ENCODE measurements at regions not wholly inside any gene's neighbourhood (a gene's known extent, or its start where the extent isn't known, plus 50 kb on each side); places are given as distances from the start of the nearest gene placed in this dataset.

DNA sequence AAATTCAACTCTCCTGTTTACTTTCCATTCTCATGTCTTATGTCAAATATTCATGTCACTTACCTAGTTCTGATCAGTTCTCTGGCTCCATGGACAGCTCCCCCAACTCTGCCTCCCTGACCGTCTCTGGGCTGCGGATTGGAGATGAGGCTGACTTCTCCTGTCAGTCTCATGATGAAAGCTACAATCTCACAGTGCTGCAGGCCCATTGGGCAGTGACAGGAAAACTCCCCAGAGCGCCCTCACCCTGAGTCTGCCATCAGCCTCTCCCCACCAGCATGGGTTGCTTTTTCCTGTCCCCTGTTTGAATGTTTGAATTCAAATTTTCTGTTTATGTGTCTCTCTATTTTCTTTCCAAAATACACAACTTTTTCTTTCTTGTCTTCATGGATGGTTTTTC is 63.8 kb upstream of the TOP3B start:
- no peaks in the 10 kb centered on the region for H3K4me1 ChIP-seq
- TF ChIP-seq, protein P1, sequence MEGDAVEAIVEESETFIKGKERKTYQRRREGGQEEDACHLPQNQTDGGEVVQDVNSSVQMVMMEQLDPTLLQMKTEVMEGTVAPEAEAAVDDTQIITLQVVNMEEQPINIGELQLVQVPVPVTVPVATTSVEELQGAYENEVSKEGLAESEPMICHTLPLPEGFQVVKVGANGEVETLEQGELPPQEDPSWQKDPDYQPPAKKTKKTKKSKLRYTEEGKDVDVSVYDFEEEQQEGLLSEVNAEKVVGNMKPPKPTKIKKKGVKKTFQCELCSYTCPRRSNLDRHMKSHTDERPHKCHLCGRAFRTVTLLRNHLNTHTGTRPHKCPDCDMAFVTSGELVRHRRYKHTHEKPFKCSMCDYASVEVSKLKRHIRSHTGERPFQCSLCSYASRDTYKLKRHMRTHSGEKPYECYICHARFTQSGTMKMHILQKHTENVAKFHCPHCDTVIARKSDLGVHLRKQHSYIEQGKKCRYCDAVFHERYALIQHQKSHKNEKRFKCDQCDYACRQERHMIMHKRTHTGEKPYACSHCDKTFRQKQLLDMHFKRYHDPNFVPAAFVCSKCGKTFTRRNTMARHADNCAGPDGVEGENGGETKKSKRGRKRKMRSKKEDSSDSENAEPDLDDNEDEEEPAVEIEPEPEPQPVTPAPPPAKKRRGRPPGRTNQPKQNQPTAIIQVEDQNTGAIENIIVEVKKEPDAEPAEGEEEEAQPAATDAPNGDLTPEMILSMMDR (IDR thresholded peaks at IDR 0.05) = no peak
- H3K9me3 ChIP-seq = no peaks in the 10 kb centered on the region
- intact Hi-C loops (cut with DNase I) = no loop called here
- no peak overlapping the region for H3K4me3 ChIP-seq
- DNase-seq = no peak
- H3K27ac ChIP-seq = no peak overlapping the region
- H3K9ac ChIP-seq (ENCODE audit: low read depth in 2 of 2, low read length in 2 of 2) = no peak overlapping the region
- H3K27me3 ChIP-seq = no peaks in the 10 kb centered on the region
- no peaks in the 10 kb centered on the region for H3K36me3 ChIP-seq

DNA sequence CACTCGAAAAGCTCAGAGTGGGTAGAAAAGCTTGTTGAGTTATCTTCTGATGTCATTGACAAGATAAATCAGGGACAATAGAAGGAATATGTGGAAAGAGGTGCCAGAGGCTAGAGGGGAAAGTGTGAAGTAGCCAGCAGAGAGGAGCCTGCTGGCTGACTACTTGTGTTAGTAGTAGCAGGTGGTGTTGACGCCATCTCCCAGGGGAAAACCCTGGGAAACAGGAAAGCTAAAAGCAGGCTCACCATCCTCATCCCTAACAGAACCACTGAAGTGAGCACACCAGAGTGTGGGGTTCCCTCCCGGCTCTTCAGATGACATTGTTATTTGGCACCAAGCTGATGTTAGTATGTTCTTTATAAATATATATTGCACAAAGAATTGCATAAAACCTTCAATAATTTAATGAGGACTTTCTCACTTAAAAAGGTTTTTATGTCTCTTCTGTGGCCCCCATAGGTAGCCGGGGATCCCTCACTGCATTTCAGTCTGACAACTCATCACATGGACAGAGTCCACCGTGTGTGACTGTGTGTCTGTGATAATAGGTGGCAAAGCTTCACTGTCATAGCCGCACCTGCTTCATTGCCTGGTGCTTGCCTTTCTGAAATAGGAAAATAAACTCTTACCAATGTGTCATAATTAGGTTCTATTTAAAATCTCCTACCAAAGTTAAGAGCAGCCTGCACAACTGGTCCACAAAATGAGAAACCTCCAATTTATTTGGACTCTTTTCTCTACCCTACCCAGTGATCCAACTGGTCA is 63.2 kb upstream of the TOP3B start:
- no peak overlapping the region for H3K27ac ChIP-seq
- H3K36me3 ChIP-seq = no peaks in the 10 kb centered on the region
- no peaks in the 10 kb centered on the region for H3K4me1 ChIP-seq
- TF ChIP-seq, protein P1 (IDR thresholded peaks at IDR 0.05) = no peak
- DNase-seq = no peak
- intact Hi-C loops (cut with DNase I) = no loop called here
- H3K9ac ChIP-seq (ENCODE audit: low read depth in 2 of 2, low read length in 2 of 2) = no peak overlapping the region
- H3K9me3 ChIP-seq = no peaks in the 10 kb centered on the region
- H3K27me3 ChIP-seq = no peaks in the 10 kb centered on the region
- H3K4me3 ChIP-seq = no peak overlapping the region

- TF ChIP-seq, protein P1 (IDR thresholded peaks at IDR 0.05) = no peak
- Histone ChIP-seq H3K4me3 (no peak overlapping the region), H3K9me3 (no peaks in the 10 kb centered on the region), H3K27ac (no peak overlapping the region), H3K4me1 (no peaks in the 10 kb centered on the region), H3K27me3 (no peaks in the 10 kb centered on the region), H3K36me3 (no peaks in the 10 kb centered on the region), H3K9ac (ENCODE audit: low read depth in 2 of 2, low read length in 2 of 2) (no peak overlapping the region)
- no peak for DNase-seq
- intact Hi-C loops (cut with DNase I) = no loop called here
Observed at GRCh38 chr22:22044153-22044552, 61.6 kb upstream of the TOP3B start.

- TF ChIP-seq, protein P1 (IDR thresholded peaks at IDR 0.05) = no peak
- DNase-seq = no peak
- Histone ChIP-seq H3K27me3 (no peaks in the 10 kb centered on the region), H3K9ac (ENCODE audit: low read depth in 2 of 2, low read length in 2 of 2) (no peak overlapping the region), H3K36me3 (no peaks in the 10 kb centered on the region), H3K27ac (no peak overlapping the region), H3K4me1 (no peaks in the 10 kb centered on the region), H3K9me3 (no peaks in the 10 kb centered on the region), H3K4me3 (no peak overlapping the region)
- intact Hi-C loops (cut with DNase I) = no loop called here
Observed at GRCh38 chr22:22043296-22044078, 60.9 kb upstream of the TOP3B start.

DNA sequence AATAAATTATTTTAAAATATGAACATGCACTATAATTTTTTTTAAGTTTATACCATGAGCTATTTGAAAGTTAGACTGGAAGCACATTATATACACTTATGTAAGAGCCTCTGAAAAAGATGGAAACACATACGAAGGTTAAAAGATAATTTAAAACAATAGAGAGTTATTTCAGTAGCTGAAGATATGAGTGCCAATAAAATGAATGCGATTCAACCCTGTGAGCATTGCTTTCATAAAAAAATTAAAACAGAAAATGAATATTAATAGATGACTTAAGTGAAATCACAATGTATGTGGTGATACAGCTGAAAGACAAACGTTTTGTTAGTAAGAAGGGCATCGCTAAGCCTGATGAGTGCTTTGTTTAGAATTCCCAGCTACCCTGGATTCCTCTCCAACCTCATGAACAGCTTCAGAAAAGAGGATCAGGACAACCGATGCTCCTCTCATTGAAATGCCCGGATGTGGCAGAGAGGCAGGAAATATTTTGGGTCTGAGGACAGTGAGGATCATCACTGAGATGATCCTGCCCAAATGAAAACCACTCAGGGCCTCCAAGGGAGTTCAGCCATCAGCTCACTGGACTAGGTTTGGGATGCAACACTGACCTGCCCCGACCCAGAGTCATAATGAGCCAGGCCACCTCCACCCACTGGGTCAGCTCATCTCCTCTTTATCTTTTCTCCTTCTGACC is 60.2 kb upstream of the TOP3B start:
- no peak overlapping the region for H3K27ac ChIP-seq
- no peak for DNase-seq
- H3K4me1 ChIP-seq = no peaks in the 10 kb centered on the region
- intact Hi-C loops (cut with DNase I) = no loop called here
- H3K36me3 ChIP-seq = no peaks in the 10 kb centered on the region
- H3K4me3 ChIP-seq = no peak overlapping the region
- TF ChIP-seq, protein P1 (IDR thresholded peaks at IDR 0.05) = no peak
- H3K9me3 ChIP-seq = no peaks in the 10 kb centered on the region
- H3K27me3 ChIP-seq = no peaks in the 10 kb centered on the region
- no peak overlapping the region for H3K9ac ChIP-seq (ENCODE audit: low read depth in 2 of 2, low read length in 2 of 2)

Data from colonic mucosa (tissue), 4 donors.